WTC11 (cell line): ENCODE measurements at regions not wholly inside any gene's neighbourhood (a gene's known extent, or its start where the extent isn't known, plus 50 kb on each side); places are given as distances from the start of the nearest gene placed in this dataset.

Source experiments
- ATF1 ChIP-seq: sonication (generic); formaldehyde crosslinking; IDR thresholded peaks from 2 replicates; pipeline ENCODE4 v1.8.1; 2023; ENCODE audit warnings: mild to moderate bottlenecking, moderate library complexity, missing genetic modification reagents
- ATF3 ChIP-seq: sonication (generic); formaldehyde crosslinking; conservative IDR thresholded peaks from 2 replicates; pipeline ENCODE4 v1.8.1; 2022; ENCODE audit warnings: mild to moderate bottlenecking, missing genetic modification reagents
- CBFB ChIP-seq: sonication (generic); formaldehyde crosslinking; IDR thresholded peaks from 2 replicates; pipeline ENCODE4 v1.8.1; 2022; ENCODE audit warnings: mild to moderate bottlenecking, low read depth, missing genetic modification reagents
- CTCF ChIP-seq: fragments of 200-600 bp; IDR thresholded peaks from 2 replicates; pipeline ENCODE4 v1.8.0; 2022; ENCODE audit warnings: antibody characterized with exemption
- E2F5 ChIP-seq: sonication (generic); formaldehyde crosslinking; IDR thresholded peaks from 2 replicates; pipeline ENCODE4 v1.8.1; 2022; ENCODE audit warnings: mild to moderate bottlenecking, moderate library complexity, missing genetic modification reagents
- ELF4 ChIP-seq: sonication (generic); formaldehyde crosslinking; IDR thresholded peaks from 2 replicates; pipeline ENCODE4 v1.8.1; 2022; ENCODE audit warnings: low read depth, mild to moderate bottlenecking, moderate library complexity, missing genetic modification reagents
- FOXJ3 ChIP-seq: sonication (generic); formaldehyde crosslinking; IDR thresholded peaks from 2 replicates; pipeline ENCODE4 v1.9.0; 2021; ENCODE audit warnings: missing genetic modification reagents, mild to moderate bottlenecking, borderline replicate concordance
- IRF2 ChIP-seq: sonication (generic); formaldehyde crosslinking; IDR thresholded peaks from 2 replicates; pipeline ENCODE4 v1.8.0; 2022; ENCODE audit warnings: low read depth, missing genetic modification reagents, borderline replicate concordance
- NFYB ChIP-seq: sonication (generic); formaldehyde crosslinking; conservative IDR thresholded peaks from 2 replicates; pipeline ENCODE4 v1.8.0; 2022; ENCODE audit warnings: low read depth, missing genetic modification reagents
- TCF7 ChIP-seq: sonication (generic); formaldehyde crosslinking; IDR thresholded peaks from 2 replicates; pipeline ENCODE4 v1.8.0; 2022; ENCODE audit warnings: mild to moderate bottlenecking, low read depth, missing genetic modification reagents, moderate library complexity
- TEAD4 ChIP-seq: sonication (generic); formaldehyde crosslinking; IDR thresholded peaks from 2 replicates; pipeline ENCODE4 v1.8.0; 2022; ENCODE audit warnings: mild to moderate bottlenecking, missing genetic modification reagents
- USF1 ChIP-seq: sonication (generic); formaldehyde crosslinking; IDR thresholded peaks from 2 replicates; pipeline ENCODE4 v1.8.0; 2022; ENCODE audit warnings: mild to moderate bottlenecking, missing genetic modification reagents
- ZNF423 ChIP-seq: fragments of 250-450 bp; sonication (Bioruptor Pico); IDR thresholded peaks from 2 replicates; pipeline ENCODE4 v2.1.2; 2022; ENCODE audit warnings: mild to moderate bottlenecking, moderate library complexity

- TF ChIP-seq CBFB (CRISPR knock-in tag) (no peak), CTCF (no peak), TEAD4 (CRISPR knock-in tag) (no peak), IRF2 (CRISPR knock-in tag) (no peak), ELF4 (CRISPR knock-in tag) (no peak), FOXJ3 (CRISPR knock-in tag) (no peak), ATF3 (no peak), E2F5 (CRISPR knock-in tag) (no peak), NFYB (CRISPR knock-in tag) (no peak), ZNF423 (CRISPR knock-in tag) (no peak), ATF1 (no peak), USF1 (CRISPR knock-in tag) (no peak), TCF7 (CRISPR knock-in tag) (no peak)
Measured at GRCh38 chr4:24705016-24705753, 90.2 kb upstream of the SOD3 start.
